Tibial nerve (tissue), 4 donors: ENCODE measurements at regions not wholly inside any gene's neighbourhood (a gene's known extent, or its start where the extent isn't known, plus 50 kb on each side); places are given as distances from the start of the nearest gene placed in this dataset.

Experiments used
- DNase-seq, 2 donors: peaks; one replicate each; pipeline ENCODE4 v3.0.0-alpha.2; 2019; ENCODE audit warnings: low spot score in 2 of 2
- H3K27ac ChIP-seq, 4 donors: fragments of 200-600 bp; sonication (generic) in 3 of 4; one replicate each; pipeline ENCODE4 v1.5.1; 2017 to 2019; ENCODE audit warnings: mild to moderate bottlenecking in 1 of 4
- H3K27me3 ChIP-seq, 2 donors: fragments of 200-600 bp; sonication (generic) in 1 of 2; one replicate each; pipeline versions ENCODE4 v1.5.1 to v1.6.0; 2017 to 2019
- H3K36me3 ChIP-seq, 3 donors: fragments of 200-600 bp; sonication (generic); one replicate each; pipeline ENCODE4 v1.5.1; 2018 to 2019
- H3K4me1 ChIP-seq, 4 donors: fragments of 200-600 bp; sonication (generic) in 3 of 4; one replicate each; pipeline ENCODE4 v1.5.1; 2017 to 2019
- H3K4me3 ChIP-seq, 4 donors: fragments of 200-600 bp; sonication (generic) in 3 of 4; one replicate each; pipeline ENCODE4 v1.5.1; 2017 to 2019; ENCODE audit warnings: mild to moderate bottlenecking in 1 of 4, moderate library complexity in 1 of 4
- H3K9me3 ChIP-seq, 4 donors: fragments of 200-600 bp; sonication (generic) in 3 of 4; one replicate each; pipeline ENCODE4 v1.5.1; 2017 to 2019
- CTCF ChIP-seq, 5 experiments: fragments of 200-600 bp in 3 of 5; fragments of 450-650 bp in 2 of 5; sonication (generic) in 3 of 5; IDR thresholded peaks; one replicate each; pipeline ENCODE4 v1.5.1; 2016 to 2019; ENCODE audit warnings: antibody characterized with exemption in 5 of 5, mild to moderate bottlenecking in 3 of 5, moderate library complexity in 2 of 5
- EP300 ChIP-seq, 2 donors: sonication (generic); formaldehyde crosslinking; IDR thresholded peaks; one replicate each; pipeline ENCODE4 v1.6.1; 2017; ENCODE audit warnings: antibody characterized with exemption in 2 of 2, mild to moderate bottlenecking in 1 of 2
- POLR2A ChIP-seq, 2 donors: fragments of 450-650 bp; IDR thresholded peaks; one replicate each; pipeline ENCODE4 v1.6.1; 2017; ENCODE audit warnings: antibody characterized with exemption in 2 of 2, mild to moderate bottlenecking in 2 of 2, moderate library complexity in 2 of 2
- WGBS, 2 donors: methylation state at CpG; one replicate each; pipeline ENCODE4 v1.1.5; 2018; 5-methylcytosine and 5-hydroxymethylcytosine counted together

GRCh38 chr7:68504716-68505115, 1093.6 kb upstream of the AUTS2 start:
- no peak for TF ChIP-seq CTCF (IDR thresholded peaks at IDR 0.05)
- no peak for TF ChIP-seq POLR2A (IDR thresholded peaks at IDR 0.05)
- no peak for TF ChIP-seq EP300 (IDR thresholded peaks at IDR 0.05)
- peaks cover 0 to 29% (median 0%) of the 10 kb centered on the region in 4 donors for H3K9me3 ChIP-seq
- H3K27me3 ChIP-seq, result no peaks in the 10 kb centered on the region
- H3K4me1 ChIP-seq, result no peaks in the 10 kb centered on the region
- H3K27ac ChIP-seq, result no peak overlapping the region
- H3K4me3 ChIP-seq, result no peak overlapping the region
- WGBS, 2 donors, result 58 to 73% methylated on average over 1 of the region's 1 CpG
- no peak for DNase-seq
- no peaks in the 10 kb centered on the region for H3K36me3 ChIP-seq

- peaks cover 0 to 31% (median 0%) of the 10 kb centered on the region in 4 donors for H3K9me3 ChIP-seq
- DNase-seq, result no peak
- no peaks in the 10 kb centered on the region for H3K36me3 ChIP-seq
- no peaks in the 10 kb centered on the region for H3K4me1 ChIP-seq
- 93 to 97% methylated on average over 4 of the region's 4 CpGs for WGBS, 2 donors
- H3K27ac ChIP-seq, result no peak overlapping the region
- H3K27me3 ChIP-seq, result no peaks in the 10 kb centered on the region
- no peak for TF ChIP-seq POLR2A (IDR thresholded peaks at IDR 0.05)
- no peak for TF ChIP-seq CTCF (IDR thresholded peaks at IDR 0.05)
- TF ChIP-seq EP300 (IDR thresholded peaks at IDR 0.05), result no peak
- H3K4me3 ChIP-seq, result no peak overlapping the region
Observed at GRCh38 chr7:68505721-68506120, 1092.6 kb upstream of the AUTS2 start.

GRCh38 chr7:68507668-68508067, 1090.6 kb upstream of the AUTS2 start:
- no peaks in the 10 kb centered on the region for H3K27me3 ChIP-seq
- peaks cover 0 to 29% (median 0%) of the 10 kb centered on the region in 4 donors for H3K9me3 ChIP-seq
- H3K27ac ChIP-seq, result no peak overlapping the region
- no peaks in the 10 kb centered on the region for H3K36me3 ChIP-seq
- H3K4me3 ChIP-seq, result no peak overlapping the region
- H3K4me1 ChIP-seq, result no peaks in the 10 kb centered on the region
- DNase-seq, result no peak
- 75 to 80% methylated on average over 4 of the region's 4 CpGs for WGBS, 2 donors
- TF ChIP-seq EP300 (IDR thresholded peaks at IDR 0.05) (no peak), POLR2A (IDR thresholded peaks at IDR 0.05) (no peak), CTCF (IDR thresholded peaks at IDR 0.05) (no peak)

GRCh38 chr7:68509054-68509453, 1089.2 kb upstream of the AUTS2 start:
- Histone ChIP-seq H3K4me1 (no peaks in the 10 kb centered on the region), H3K27ac (no peak overlapping the region), H3K36me3 (no peaks in the 10 kb centered on the region), H3K4me3 (no peak overlapping the region), H3K9me3 (peaks cover 0 to 21% (median 0%) of the 10 kb centered on the region in 4 donors), H3K27me3 (no peaks in the 10 kb centered on the region)
- DNase-seq, result no peak
- WGBS, 2 donors, result 73 to 87% methylated on average over 3 of the region's 3 CpGs
- TF ChIP-seq EP300 (IDR thresholded peaks at IDR 0.05) (no peak), CTCF (IDR thresholded peaks at IDR 0.05) (no peak), POLR2A (IDR thresholded peaks at IDR 0.05) (no peak)

- Histone ChIP-seq H3K27me3 (no peaks in the 10 kb centered on the region), H3K36me3 (no peaks in the 10 kb centered on the region), H3K4me3 (no peak overlapping the region), H3K9me3 (peaks cover 0 to 21% (median 0%) of the 10 kb centered on the region in 4 donors), H3K4me1 (no peaks in the 10 kb centered on the region), H3K27ac (no peak overlapping the region)
- DNase-seq, result no peak
- no peak for TF ChIP-seq CTCF (IDR thresholded peaks at IDR 0.05)
- TF ChIP-seq POLR2A (IDR thresholded peaks at IDR 0.05), result no peak
- no peak for TF ChIP-seq EP300 (IDR thresholded peaks at IDR 0.05)
- 84 to 89% methylated on average over 5 of the region's 5 CpGs for WGBS, 2 donors
Observed at GRCh38 chr7:68509603-68510002, 1088.7 kb upstream of the AUTS2 start.
